ENCODE measurements at regions not wholly inside any gene's neighbourhood (a gene's known extent, or its start where the extent isn't known, plus 50 kb on each side); places are given as distances from the start of the nearest gene placed in this dataset.

DNA sequence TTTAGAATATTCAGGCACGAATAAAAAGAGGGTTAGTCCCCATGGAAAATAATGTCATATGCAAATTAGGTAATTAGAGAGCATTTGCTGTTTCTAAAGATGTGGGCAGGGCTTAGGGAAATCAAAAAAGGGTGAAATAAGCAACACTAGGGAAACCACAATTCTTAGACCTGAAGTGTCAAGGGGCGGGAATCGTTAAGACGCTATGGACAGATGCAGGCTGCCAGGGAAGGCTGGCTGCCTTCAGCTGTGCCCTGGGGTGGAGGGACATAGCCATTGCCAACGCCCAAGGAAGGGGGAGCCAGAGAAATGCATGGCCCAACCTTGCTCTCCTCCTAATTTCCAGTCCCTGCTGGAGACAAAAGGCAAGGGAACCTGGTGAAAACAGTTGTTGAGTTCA lies 141.7 kb upstream of the PROK2 start:
- TF ChIP-seq, protein P1, sequence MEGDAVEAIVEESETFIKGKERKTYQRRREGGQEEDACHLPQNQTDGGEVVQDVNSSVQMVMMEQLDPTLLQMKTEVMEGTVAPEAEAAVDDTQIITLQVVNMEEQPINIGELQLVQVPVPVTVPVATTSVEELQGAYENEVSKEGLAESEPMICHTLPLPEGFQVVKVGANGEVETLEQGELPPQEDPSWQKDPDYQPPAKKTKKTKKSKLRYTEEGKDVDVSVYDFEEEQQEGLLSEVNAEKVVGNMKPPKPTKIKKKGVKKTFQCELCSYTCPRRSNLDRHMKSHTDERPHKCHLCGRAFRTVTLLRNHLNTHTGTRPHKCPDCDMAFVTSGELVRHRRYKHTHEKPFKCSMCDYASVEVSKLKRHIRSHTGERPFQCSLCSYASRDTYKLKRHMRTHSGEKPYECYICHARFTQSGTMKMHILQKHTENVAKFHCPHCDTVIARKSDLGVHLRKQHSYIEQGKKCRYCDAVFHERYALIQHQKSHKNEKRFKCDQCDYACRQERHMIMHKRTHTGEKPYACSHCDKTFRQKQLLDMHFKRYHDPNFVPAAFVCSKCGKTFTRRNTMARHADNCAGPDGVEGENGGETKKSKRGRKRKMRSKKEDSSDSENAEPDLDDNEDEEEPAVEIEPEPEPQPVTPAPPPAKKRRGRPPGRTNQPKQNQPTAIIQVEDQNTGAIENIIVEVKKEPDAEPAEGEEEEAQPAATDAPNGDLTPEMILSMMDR (IDR thresholded peaks at IDR 0.05; ENCODE audit: insufficient read depth, low read length, poor library complexity, severe bottlenecking) = no peak
- no peak for TF ChIP-seq EZH2phosphoT487 (conservative IDR thresholded peaks at IDR 0.05; ENCODE audit: low read length)

All from SU-DHL-6 (cell line).